Caco-2 (cell line): ENCODE measurements at regions not wholly inside any gene's neighbourhood (a gene's known extent, or its start where the extent isn't known, plus 50 kb on each side); places are given as distances from the start of the nearest gene placed in this dataset.

Experiments used
- BruUV-seq: library from RNA; stranded (reverse); fragments of 400-500 nt; replicated peaks from 2 replicates; lab custom pipeline; 2021; lab: Mats Ljungman, UMichigan
- CTCF ChIA-PET: fragments of 300-600 bp; sonication (Branson Sonifier 250); formaldehyde crosslinking; loops from one replicate; lab custom pipeline; 2022; ENCODE audit warnings: antibody characterized with exemption; lab: Charles Lee
- POLR2A ChIA-PET: fragments of 300-600 bp; sonication (Branson Sonifier 250); formaldehyde crosslinking; loops from one replicate; lab custom pipeline; 2022; ENCODE audit warnings: antibody characterized with exemption; lab: Charles Lee
- DNase-seq, 2 experiments: peaks; one replicate each; pipeline versions ENCODE4 v3.0.0 to v3.0.0-alpha.2; 2020 to 2022
- H3K27me3 ChIP-seq: replicated peaks from 2 replicates; pipeline ENCODE4 v1.6.0; 2011; ENCODE audit warnings: low read length; ENCODE audit not compliant: control insufficient read depth, insufficient read depth
- H3K36me3 ChIP-seq: 2 replicates; pipeline ENCODE4 v1.5.1; 2011; ENCODE audit warnings: low read length; ENCODE audit not compliant: control insufficient read depth, insufficient read depth
- H3K4me1 ChIP-seq: fragments of 250-450 bp; sonication (Bioruptor Pico); 2 replicates; pipeline ENCODE4 v1.5.1; 2020; ENCODE audit warnings: mild to moderate bottlenecking
- H3K4me3 ChIP-seq: 2 replicates; pipeline ENCODE4 v1.5.1; 2011; ENCODE audit warnings: low read depth, mild to moderate bottlenecking, control low read depth, low read length
- H3K9me3 ChIP-seq: fragments of 250-450 bp; sonication (Bioruptor Pico); 2 replicates; pipeline ENCODE4 v1.5.1; 2020; ENCODE audit warnings: mild to moderate bottlenecking, moderate library complexity
- H3K27ac Mint-ChIP-seq: one replicate; pipeline ENCODE4 v1.8.0; 2022; ENCODE audit warnings: mixed read lengths; ENCODE audit not compliant: unreplicated experiment
- H3K27me3 Mint-ChIP-seq: one replicate; pipeline ENCODE4 v1.8.0; 2022; ENCODE audit warnings: mixed read lengths; ENCODE audit not compliant: insufficient read depth, unreplicated experiment
- H3K36me3 Mint-ChIP-seq: one replicate; pipeline ENCODE4 v1.8.0; 2022; ENCODE audit warnings: mild to moderate bottlenecking, mixed read lengths; ENCODE audit not compliant: insufficient read depth, unreplicated experiment
- H3K4me1 Mint-ChIP-seq: one replicate; pipeline ENCODE4 v1.8.0; 2022; ENCODE audit warnings: low read depth, mixed read lengths; ENCODE audit not compliant: unreplicated experiment
- H3K4me3 Mint-ChIP-seq: one replicate; pipeline ENCODE4 v1.8.0; 2022; ENCODE audit warnings: mild to moderate bottlenecking, moderate library complexity, mixed read lengths; ENCODE audit not compliant: unreplicated experiment
- H3K9me3 Mint-ChIP-seq: one replicate; pipeline ENCODE4 v1.8.0; 2022; ENCODE audit warnings: mixed read lengths; ENCODE audit not compliant: unreplicated experiment
- CTCF ChIP-seq, 2 experiments: fragments of 200-600 bp in 1 of 2; IDR thresholded peaks; 1 replicate in 1 of 2; 2 replicates in 1 of 2; pipeline versions ENCODE4 v1.5.1 to v1.8.0; 2011 to 2022; ENCODE audit warnings: antibody characterized with exemption in 1 of 2, control low read depth in 1 of 2, inconsistent platforms in 1 of 2, low read depth in 1 of 2, low read length in 1 of 2, mild to moderate bottlenecking in 1 of 2, moderate library complexity in 1 of 2; ENCODE audit not compliant: insufficient read depth in 1 of 2, severe bottlenecking in 1 of 2, unreplicated experiment in 1 of 2
- intact Hi-C: fragments of 100-400 bp; cut with micrococcal nuclease; formaldehyde crosslinking; loops from one replicate; pipeline ENCODE4 v1.10.0; 2022; ENCODE audit not compliant: unreplicated experiment

- intact Hi-C loops = no loop called here
- H3K9me3 ChIP-seq = no peaks in the 10 kb centered on the region
- no peaks in the 10 kb centered on the region for H3K4me1 ChIP-seq
- Mint-ChIP-seq H3K27ac (no peak overlapping the region), H3K36me3 (no peaks in the 10 kb centered on the region), H3K4me1 (no peaks in the 10 kb centered on the region), H3K4me3 (no peak overlapping the region), H3K9me3 (no peaks in the 10 kb centered on the region), H3K27me3 (no peaks in the 10 kb centered on the region)
- no peaks in the 10 kb centered on the region for H3K36me3 ChIP-seq
- BruUV-seq = no TSS peak
- CTCF ChIA-PET = no interaction called here
- H3K4me3 ChIP-seq = no peak overlapping the region
- H3K27me3 ChIP-seq = no peaks in the 10 kb centered on the region
- DNase-seq = no peak
- POLR2A ChIA-PET = no interaction called here
- no peak for TF ChIP-seq CTCF (IDR thresholded peaks at IDR 0.05; ENCODE audit: insufficient read depth in 1 of 2, low read depth in 1 of 2, low read length in 1 of 2, severe bottlenecking in 1 of 2, unreplicated experiment in 1 of 2)
These were observed 858.8 kb upstream of the FRG1 start for GRCh38 chr4:189081826-189082225.

GRCh38 chr4:189083769-189084168 lies 856.9 kb upstream of the FRG1 start:
- Histone ChIP-seq H3K4me1 (no peaks in the 10 kb centered on the region), H3K4me3 (no peak overlapping the region), H3K36me3 (no peaks in the 10 kb centered on the region), H3K9me3 (no peaks in the 10 kb centered on the region), H3K27me3 (no peaks in the 10 kb centered on the region)
- TF ChIP-seq CTCF (IDR thresholded peaks at IDR 0.05; ENCODE audit: insufficient read depth in 1 of 2, low read depth in 1 of 2, low read length in 1 of 2, severe bottlenecking in 1 of 2, unreplicated experiment in 1 of 2) = no peak
- H3K27ac Mint-ChIP-seq = no peak overlapping the region
- H3K4me3 Mint-ChIP-seq = no peak overlapping the region
- POLR2A ChIA-PET = no interaction called here
- no peak for DNase-seq
- H3K36me3 Mint-ChIP-seq = no peaks in the 10 kb centered on the region
- no TSS peak for BruUV-seq
- no peaks in the 10 kb centered on the region for H3K4me1 Mint-ChIP-seq
- intact Hi-C loops = no loop called here
- no peaks in the 10 kb centered on the region for H3K9me3 Mint-ChIP-seq
- CTCF ChIA-PET = interaction anchor here (0.6 kb wide), 1 partner anchor 1500 kb away, joined by 4 read pairs; no protein-coding TSS in a partner anchor
- no peaks in the 10 kb centered on the region for H3K27me3 Mint-ChIP-seq

- Histone ChIP-seq H3K9me3 (no peaks in the 10 kb centered on the region), H3K36me3 (no peaks in the 10 kb centered on the region), H3K4me3 (no peak overlapping the region), H3K4me1 (no peaks in the 10 kb centered on the region), H3K27me3 (no peaks in the 10 kb centered on the region)
- intact Hi-C loops = no loop called here
- TF ChIP-seq CTCF (IDR thresholded peaks at IDR 0.05; ENCODE audit: insufficient read depth in 1 of 2, low read depth in 1 of 2, low read length in 1 of 2, severe bottlenecking in 1 of 2, unreplicated experiment in 1 of 2) = no peak
- BruUV-seq = no TSS peak
- peak in 1 of 2 experiments; percentile 2 for DNase-seq
- no peak overlapping the region for H3K27ac Mint-ChIP-seq
- CTCF ChIA-PET = interaction anchor here (0.6 kb wide), 1 partner anchor 1501 kb away, joined by 4 read pairs; no protein-coding TSS in a partner anchor
- no peak overlapping the region for H3K4me3 Mint-ChIP-seq
- H3K27me3 Mint-ChIP-seq = no peaks in the 10 kb centered on the region
- no peaks in the 10 kb centered on the region for H3K9me3 Mint-ChIP-seq
- no peaks in the 10 kb centered on the region for H3K4me1 Mint-ChIP-seq
- POLR2A ChIA-PET = no interaction called here
- H3K36me3 Mint-ChIP-seq = no peaks in the 10 kb centered on the region
These were observed 856.0 kb upstream of the FRG1 start for GRCh38 chr4:189084671-189085070.
